ENCODE measurements at regions not wholly inside any gene's neighbourhood (a gene's known extent, or its start where the extent isn't known, plus 50 kb on each side); places are given as distances from the start of the nearest gene placed in this dataset.

DNA sequence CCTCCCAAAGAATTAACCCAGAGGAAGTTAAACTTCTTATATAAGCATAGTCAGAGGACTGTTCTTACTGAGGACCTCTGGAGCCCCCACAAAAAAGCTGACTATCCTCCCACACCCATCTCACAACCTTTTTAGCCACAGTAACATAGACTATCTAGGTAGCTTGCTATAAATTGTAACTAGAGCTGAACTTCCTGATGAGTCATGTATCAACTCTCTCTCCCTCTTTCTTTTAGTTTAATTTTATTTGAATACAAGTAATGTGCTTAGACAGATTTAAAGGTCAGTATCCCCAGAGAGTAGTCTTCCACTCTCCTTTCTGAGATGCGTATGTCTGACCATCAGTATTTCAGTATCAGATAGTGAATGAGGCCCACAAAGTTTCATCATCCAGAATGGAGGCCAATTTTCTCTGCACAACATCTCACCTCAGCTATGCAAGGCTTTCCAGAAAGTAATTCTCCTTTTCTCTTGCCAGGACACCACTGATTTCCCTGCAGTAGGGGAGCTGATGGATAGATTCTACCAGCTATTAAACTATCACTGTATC is 104.0 kb upstream of the MYRIP start:
- no peak for TF ChIP-seq CTCF (IDR thresholded peaks at IDR 0.05 in 8 of 11, conservative IDR thresholded peaks at IDR 0.05 in 3 of 11)
- TF ChIP-seq POLR2A (IDR thresholded peaks at IDR 0.05): no peak

Measured in spleen (tissue), 7 donors.